NCI-H128 (cell line): ENCODE measurements at regions not wholly inside any gene's neighbourhood (a gene's known extent, or its start where the extent isn't known, plus 50 kb on each side); places are given as distances from the start of the nearest gene placed in this dataset.
A peak's percentile ranks its signal among the peaks of the same experiment; 100 is the strongest.
"Not testable (repeated sequence)": the region's sequence is repeated elsewhere in the genome, so short reads cannot be mapped to it uniquely, and the experiment has no call there.

Source experiments
- DNase-seq: peaks from one replicate; lab custom pipeline; 2025; ENCODE audit not compliant: unreplicated experiment; lab: John Stamatoyannopoulos, UW

- DNase-seq, result no peak
These were observed 178.9 kb downstream of the MIS18A start for GRCh38 chr21:32099812-32100416.

- no peak for DNase-seq
These were observed 182.4 kb downstream of the MIS18A start for GRCh38 chr21:32096411-32096810.

GRCh38 chr21:32094804-32095203 lies 184.0 kb downstream of the MIS18A start:
- no peak for DNase-seq

GRCh38 chr21:32093646-32094462 lies 185.0 kb downstream of the MIS18A start:
- DNase-seq, result no peak

GRCh38 chr21:32090956-32091355 lies 187.9 kb downstream of the MIS18A start:
- no peak for DNase-seq

DNA sequence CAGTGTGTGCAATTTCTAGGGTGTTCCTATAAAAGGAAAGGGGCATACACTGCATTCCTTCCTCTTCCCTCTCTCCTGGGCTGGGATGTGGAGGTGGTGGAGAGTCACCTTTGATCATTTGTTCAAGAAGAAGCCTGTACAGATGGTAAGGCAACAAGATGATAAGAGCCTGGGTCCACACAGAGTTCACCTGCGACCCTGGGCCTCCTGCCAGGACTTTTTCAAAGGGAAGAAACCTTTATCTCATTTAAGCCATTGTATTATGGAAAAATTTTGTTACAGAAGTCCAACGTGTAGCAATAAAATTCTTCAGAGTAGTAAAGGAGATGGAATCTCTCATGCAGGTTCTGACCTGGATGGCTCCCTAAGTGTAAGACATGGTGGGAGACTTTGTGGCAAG lies 189.1 kb downstream of the MIS18A start:
- DNase-seq, result no peak

GRCh38 chr21:32088471-32088870 lies 190.4 kb downstream of the MIS18A start:
- no peak for DNase-seq

GRCh38 chr21:32087447-32087846 lies 191.4 kb downstream of the MIS18A start:
- no peak for DNase-seq

- peak; percentile 82 for DNase-seq
These were observed 195.7 kb downstream of the MIS18A start for GRCh38 chr21:32083197-32083596.

GRCh38 chr21:32082466-32082865 lies 196.4 kb downstream of the MIS18A start:
- DNase-seq, result no peak

GRCh38 chr21:32073593-32073992 lies 200.8 kb downstream of the HUNK start:
- DNase-seq, result no peak

- no peak for DNase-seq
These were observed 200.4 kb downstream of the HUNK start for GRCh38 chr21:32073190-32073589.

DNA sequence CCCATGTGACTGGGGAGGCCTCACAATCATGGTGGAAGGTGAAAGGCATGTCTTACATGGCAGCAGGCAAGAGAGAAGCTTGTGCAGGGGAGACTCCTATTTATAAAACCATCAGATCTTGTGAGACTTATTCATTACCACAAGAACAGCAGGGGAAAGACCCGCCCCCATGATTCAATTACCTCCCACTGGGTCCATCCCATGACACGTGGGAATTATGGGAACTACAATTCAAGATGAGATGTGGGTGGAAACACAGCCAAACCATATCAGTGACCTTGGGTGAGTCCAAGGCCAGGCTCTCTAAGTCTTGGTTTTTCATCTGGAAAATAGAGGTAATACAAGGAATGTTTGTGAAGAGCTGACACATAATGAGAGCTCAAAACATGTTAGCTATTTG lies 198.8 kb downstream of the HUNK start:
- DNase-seq, result not testable (repeated sequence)

- no peak for DNase-seq
These were observed 198.0 kb downstream of the HUNK start for GRCh38 chr21:32070676-32071330.

GRCh38 chr21:32070126-32070525 lies 197.3 kb downstream of the HUNK start:
- DNase-seq, result no peak

GRCh38 chr21:32065654-32066053 lies 192.8 kb downstream of the HUNK start:
- no peak for DNase-seq

DNA sequence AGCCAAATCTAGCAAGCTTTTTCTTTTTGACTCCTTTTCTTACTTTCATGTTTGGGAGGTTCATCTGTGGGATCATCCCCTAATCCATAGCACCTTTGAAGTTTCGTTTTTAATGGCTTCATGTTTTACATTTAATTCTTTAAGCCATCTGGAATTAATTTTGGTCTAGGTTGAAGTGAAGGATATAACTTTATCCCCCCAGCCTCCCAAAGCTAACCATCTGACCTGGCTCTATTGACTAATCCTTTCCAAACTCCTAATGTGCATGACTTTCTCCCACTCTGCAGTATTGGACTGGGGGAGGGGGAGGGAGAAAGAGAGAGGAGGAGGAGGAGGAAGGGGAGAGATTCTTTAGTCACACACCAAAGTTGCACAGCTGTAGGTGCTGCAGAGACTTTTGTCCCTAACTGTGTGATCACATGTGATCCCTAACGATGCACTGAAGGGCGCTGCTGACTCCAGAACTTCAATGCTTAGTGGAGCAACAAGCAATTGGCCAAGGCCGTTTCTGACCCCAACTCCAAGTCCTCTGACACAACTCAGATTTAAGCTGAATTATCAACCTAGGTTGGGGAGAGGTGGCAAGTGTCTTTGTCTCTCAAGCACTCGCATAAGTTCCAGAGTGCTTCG lies 191.6 kb downstream of the HUNK start:
- DNase-seq, result no peak

GRCh38 chr21:32062591-32063227 lies 189.9 kb downstream of the HUNK start:
- no peak for DNase-seq

- DNase-seq, result no peak
These were observed 188.9 kb downstream of the HUNK start for GRCh38 chr21:32061729-32062128.

- no peak for DNase-seq
These were observed 184.0 kb downstream of the HUNK start for GRCh38 chr21:32056791-32057190.

DNA sequence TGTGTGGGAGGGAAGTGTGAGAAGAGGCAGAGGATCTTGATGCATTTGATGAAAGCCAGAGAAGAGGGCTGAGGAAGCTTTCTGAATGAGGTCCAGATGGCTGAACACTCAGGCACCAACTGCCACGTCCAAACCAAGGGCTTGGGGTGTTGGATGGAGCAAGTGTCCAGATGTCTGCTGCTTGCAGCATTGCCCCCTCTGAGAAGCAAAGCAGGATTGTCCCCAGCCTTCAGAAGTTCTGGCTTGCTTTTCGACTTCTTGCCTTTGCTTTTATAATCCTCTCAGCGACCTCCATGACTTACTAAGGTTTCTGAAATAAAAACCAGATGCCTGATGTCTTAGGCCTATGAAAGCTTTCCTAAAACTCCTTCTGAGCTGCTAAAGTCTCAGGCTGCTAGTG lies 182.5 kb downstream of the HUNK start:
- DNase-seq, result no peak
